H1 (cell line): ENCODE measurements at regions not wholly inside any gene's neighbourhood (a gene's known extent, or its start where the extent isn't known, plus 50 kb on each side); places are given as distances from the start of the nearest gene placed in this dataset.

Experiments
- CTCF ChIA-PET: fragments of 300-600 bp; sonication (Branson Sonifier 250); formaldehyde crosslinking; loops from one replicate; lab custom pipeline; 2021; ENCODE audit not compliant: partially characterized antibody; lab: Charles Lee
- POLR2A ChIA-PET: fragments of 300-600 bp; sonication (Branson Sonifier 250); formaldehyde crosslinking; loops from one replicate; lab custom pipeline; 2021; ENCODE audit warnings: inconsistent platforms; ENCODE audit not compliant: partially characterized antibody; lab: Charles Lee
- DNase-seq, 2 experiments: peaks; one replicate each; pipeline versions ENCODE4 v3.0.0 to v3.0.0-alpha.2; 2010 to 2022; ENCODE audit warnings: low spot score in 2 of 2, low read depth in 1 of 2, mixed read lengths in 1 of 2
- FAIRE-seq: peaks from 2 replicates; lab custom pipeline; 2011; peaks lifted over from hg19 to GRCh38; lab: Jason Lieb, UNC
- H2AFZ ChIP-seq: 2 replicates; pipeline ENCODE4 v1.8.1; 2012; ENCODE audit warnings: low read length, inconsistent platforms
- H2AK5ac ChIP-seq: 2 replicates; pipeline ENCODE4 v1.6.1; 2013; ENCODE audit warnings: low read depth, low read length
- H2BK120ac ChIP-seq: replicated peaks from 2 replicates; pipeline ENCODE3; 2013; ENCODE audit warnings: low read depth, low read length, inconsistent platforms
- H2BK12ac ChIP-seq: 2 replicates; pipeline ENCODE4 v1.6.1; 2013; ENCODE audit warnings: low read depth, low read length
- H2BK15ac ChIP-seq: 2 replicates; pipeline ENCODE4 v1.6.1; 2013; ENCODE audit warnings: low read length
- H2BK20ac ChIP-seq: 2 replicates; pipeline ENCODE4 v1.6.1; 2013; ENCODE audit warnings: low read length
- H2BK5ac ChIP-seq: 2 replicates; pipeline ENCODE4 v1.6.1; 2013; ENCODE audit warnings: low read depth, low read length
- H3K14ac ChIP-seq: 2 replicates; pipeline ENCODE4 v1.6.1; 2013; ENCODE audit warnings: inconsistent platforms; ENCODE audit not compliant: insufficient read length
- H3K18ac ChIP-seq: 2 replicates; pipeline ENCODE4 v1.6.1; 2013; ENCODE audit warnings: low read length; ENCODE audit errors: extremely low read depth
- H3K23ac ChIP-seq: 2 replicates; pipeline ENCODE4 v1.6.1; 2013; ENCODE audit warnings: inconsistent platforms; ENCODE audit not compliant: insufficient read length
- H3K23me2 ChIP-seq: 2 replicates; pipeline ENCODE4 v1.6.1; 2013; ENCODE audit warnings: low read depth, low read length
- H3K27ac ChIP-seq: 2 replicates; pipeline ENCODE4 v1.6.1; 2011; ENCODE audit warnings: low read depth, low read length, inconsistent platforms
- H3K27me3 ChIP-seq, 4 experiments: replicated peaks in 1 of 4; 1 replicate in 1 of 4; 2 replicates in 3 of 4; pipeline versions ENCODE4 v1.6.1 to v1.8.1; 2011 to 2013; ENCODE audit warnings: low read length in 3 of 4, mild to moderate bottlenecking in 3 of 4, inconsistent platforms in 2 of 4, mixed read lengths in 2 of 4, moderate library complexity in 1 of 4; ENCODE audit not compliant: control insufficient read depth in 3 of 4, insufficient read depth in 3 of 4; ENCODE audit errors: extremely low read depth in 1 of 4
- H3K36me3 ChIP-seq, 4 experiments: 2 replicates each; pipeline versions ENCODE4 v1.6.1 to v1.8.1; 2011 to 2013; ENCODE audit warnings: mild to moderate bottlenecking in 4 of 4, low read length in 3 of 4, moderate library complexity in 2 of 4, control low read depth in 1 of 4, inconsistent platforms in 1 of 4; ENCODE audit not compliant: insufficient read depth in 4 of 4, control insufficient read depth in 2 of 4
- H3K4ac ChIP-seq: replicated peaks from 2 replicates; pipeline ENCODE3; 2013; ENCODE audit warnings: low read length, low read depth, mixed read lengths, inconsistent platforms; ENCODE audit not compliant: insufficient read length
- H3K4me1 ChIP-seq, 4 experiments: replicated peaks in 1 of 4; 1 replicate in 1 of 4; 2 replicates in 3 of 4; pipeline versions ENCODE4 v1.6.1 to v1.8.1; 2011 to 2013; ENCODE audit warnings: low read length in 3 of 4, inconsistent platforms in 2 of 4, mixed read lengths in 1 of 4; ENCODE audit not compliant: insufficient read depth in 4 of 4, control insufficient read depth in 3 of 4
- H3K4me2 ChIP-seq, 2 experiments: 2 replicates each; pipeline versions ENCODE4 v1.6.1 to v1.8.1; 2011 to 2013; ENCODE audit warnings: low read depth in 2 of 2, low read length in 2 of 2, control low read depth in 1 of 2, inconsistent platforms in 1 of 2, mild to moderate bottlenecking in 1 of 2; ENCODE audit not compliant: insufficient read depth in 1 of 2
- H3K4me3 ChIP-seq, 4 experiments: fragments of 200-600, 300-600 bp in 1 of 4; sonication (generic), shearing (Covaris generic), sonication (Bioruptor Twin) in 1 of 4; 2 replicates each; pipeline versions ENCODE4 v1.5.1 to v1.8.1; 2011 to 2016; ENCODE audit warnings: low read length in 4 of 4, low read depth in 3 of 4, control low read depth in 2 of 4, inconsistent platforms in 2 of 4, mild to moderate bottlenecking in 2 of 4, mixed read lengths in 1 of 4, moderate library complexity in 1 of 4; ENCODE audit not compliant: insufficient read depth in 2 of 4; ENCODE audit errors: extremely low read depth in 1 of 4
- H3K56ac ChIP-seq: replicated peaks from 2 replicates; pipeline ENCODE3; 2013; ENCODE audit warnings: low read depth, mild to moderate bottlenecking, mixed read lengths, low read length, inconsistent platforms; ENCODE audit not compliant: insufficient read length
- H3K79me1 ChIP-seq: 2 replicates; pipeline ENCODE4 v1.6.1; 2013; ENCODE audit warnings: low read depth, low read length, control low read depth
- H3K79me2 ChIP-seq, 2 experiments: 2 replicates each; pipeline versions ENCODE4 v1.6.1 to v1.8.1; 2012 to 2013; ENCODE audit warnings: low read length in 2 of 2, mild to moderate bottlenecking in 2 of 2, inconsistent platforms in 1 of 2; ENCODE audit not compliant: insufficient read depth in 2 of 2, control insufficient read depth in 1 of 2
- H3K9ac ChIP-seq, 4 experiments: replicated peaks in 1 of 4; 1 replicate in 1 of 4; 2 replicates in 3 of 4; pipeline versions ENCODE4 v1.6.1 to v1.8.1; 2011 to 2013; ENCODE audit warnings: low read depth in 3 of 4, low read length in 3 of 4, control low read depth in 2 of 4, mild to moderate bottlenecking in 2 of 4, moderate library complexity in 2 of 4, inconsistent platforms in 1 of 4; ENCODE audit errors: extremely low read depth in 1 of 4
- H3K9me3 ChIP-seq, 2 experiments: 2 replicates each; pipeline versions ENCODE4 v1.6.1 to v1.8.1; 2012 to 2013; ENCODE audit warnings: mild to moderate bottlenecking in 2 of 2, moderate library complexity in 2 of 2, control low read depth in 1 of 2, inconsistent platforms in 1 of 2, low read depth in 1 of 2, low read length in 1 of 2, mixed read lengths in 1 of 2; ENCODE audit not compliant: insufficient read depth in 2 of 2
- H4K20me1 ChIP-seq, 2 experiments: replicated peaks in 1 of 2; 2 replicates each; pipeline versions ENCODE3 to v1.8.1; 2011 to 2013; ENCODE audit warnings: inconsistent platforms in 2 of 2, low read length in 2 of 2, mild to moderate bottlenecking in 1 of 2; ENCODE audit not compliant: insufficient read depth in 2 of 2, control insufficient read depth in 1 of 2
- H4K5ac ChIP-seq: 2 replicates; pipeline ENCODE4 v1.6.1; 2013; ENCODE audit warnings: low read length, low read depth, mixed read lengths, inconsistent platforms; ENCODE audit not compliant: insufficient read length
- H4K8ac ChIP-seq: 2 replicates; pipeline ENCODE4 v1.8.0; 2013; ENCODE audit warnings: mild to moderate bottlenecking, moderate library complexity, low read length, inconsistent platforms; ENCODE audit not compliant: insufficient read depth; ENCODE audit errors: extremely low read depth
- H4K91ac ChIP-seq: replicated peaks from 2 replicates; pipeline ENCODE3; 2013; ENCODE audit warnings: low read length, mixed read lengths, inconsistent platforms; ENCODE audit not compliant: insufficient read length
- BACH1 ChIP-seq: IDR thresholded peaks from 2 replicates; pipeline ENCODE4 v1.6.1; 2012; ENCODE audit warnings: low read length, improper control_type of control experiment
- CBX8 ChIP-seq: fragments of 300-800, 300-1000 bp; sonication (generic); IDR thresholded peaks from 2 replicates; pipeline ENCODE4 v1.7.1; 2016; ENCODE audit warnings: low read depth, low read length, borderline replicate concordance
- CHD1 ChIP-seq: IDR thresholded peaks from 2 replicates; pipeline ENCODE4 v1.6.1; 2012; ENCODE audit warnings: low read depth, low read length, improper control_type of control experiment
- EP300 ChIP-seq, 2 experiments: IDR thresholded peaks; 1 replicate in 1 of 2; 2 replicates in 1 of 2; pipeline ENCODE4 v1.6.1; 2011 to 2012; ENCODE audit warnings: low read depth in 2 of 2, low read length in 2 of 2, mild to moderate bottlenecking in 2 of 2, borderline replicate concordance in 1 of 2, inconsistent platforms in 1 of 2, moderate library complexity in 1 of 2
- MAFK ChIP-seq: IDR thresholded peaks from 2 replicates; pipeline ENCODE4 v1.6.1; 2012; ENCODE audit warnings: low read depth, mild to moderate bottlenecking, improper control_type of control experiment, low read length
- NANOG ChIP-seq: IDR thresholded peaks from 2 replicates; pipeline ENCODE4 v1.6.1; 2011; ENCODE audit warnings: low read length, low read depth, mild to moderate bottlenecking, inconsistent platforms; ENCODE audit not compliant: insufficient read depth, poor library complexity, severe bottlenecking
- POLR2A ChIP-seq, 2 experiments: IDR thresholded peaks; 1 replicate in 1 of 2; 2 replicates in 1 of 2; pipeline ENCODE4 v1.6.1; 2011; ENCODE audit warnings: low read depth in 2 of 2, low read length in 2 of 2, mild to moderate bottlenecking in 2 of 2; ENCODE audit errors: control extremely low read depth in 1 of 2
- RBBP5 ChIP-seq: IDR thresholded peaks from 2 replicates; pipeline ENCODE4 v1.7.1; 2012; ENCODE audit warnings: low read depth, mild to moderate bottlenecking, inconsistent platforms, low read length, moderate library complexity, borderline replicate concordance
- RFX5 ChIP-seq: IDR thresholded peaks from 2 replicates; pipeline ENCODE4 v1.6.1; 2011; ENCODE audit warnings: low read depth, low read length, improper control_type of control experiment, borderline replicate concordance
- RNF2 ChIP-seq: fragments of 200-900, 300-1000 bp; sonication (generic); IDR thresholded peaks from 2 replicates; pipeline ENCODE4 v1.7.1; 2016; ENCODE audit warnings: borderline replicate concordance, low read depth, mild to moderate bottlenecking, antibody characterized with exemption, low read length; ENCODE audit not compliant: poor library complexity, severe bottlenecking; ENCODE audit errors: missing control alignments
- SIX5 ChIP-seq: IDR thresholded peaks from 2 replicates; pipeline ENCODE4 v1.6.1; 2011; ENCODE audit warnings: mild to moderate bottlenecking, low read depth, low read length
- SP1 ChIP-seq: IDR thresholded peaks from 2 replicates; pipeline ENCODE4 v1.6.1; 2011; ENCODE audit warnings: low read depth, low read length
- SP2 ChIP-seq: IDR thresholded peaks from 2 replicates; pipeline ENCODE4 v1.6.1; 2012; ENCODE audit warnings: mild to moderate bottlenecking, low read length, inconsistent platforms
- WGBS, 2 experiments: shearing (Covaris generic) in 1 of 2; methylation state at CpG; one replicate each; pipeline versions ENCODE4 v1.1.6 to v1.1.7; 2013 to 2015; ENCODE audit warnings: low lambda C conversion rate in 2 of 2, mixed read lengths in 2 of 2, inconsistent platforms in 1 of 2, low coverage in 1 of 2, missing lambda C conversion rate in 1 of 2; ENCODE audit not compliant: insufficient replicate concordance in 2 of 2, insufficient coverage in 1 of 2, insufficient read length in 1 of 2; ENCODE audit errors: extremely low coverage in 1 of 2, missing lambda C conversion rate in 1 of 2; 5-methylcytosine and 5-hydroxymethylcytosine counted together
- TF ChIP-seq, protein P1 (sequence below): IDR thresholded peaks from 2 replicates; pipeline ENCODE4 v1.6.1; 2011; ENCODE audit warnings: low read length, improper control_type of control experiment

DNA sequence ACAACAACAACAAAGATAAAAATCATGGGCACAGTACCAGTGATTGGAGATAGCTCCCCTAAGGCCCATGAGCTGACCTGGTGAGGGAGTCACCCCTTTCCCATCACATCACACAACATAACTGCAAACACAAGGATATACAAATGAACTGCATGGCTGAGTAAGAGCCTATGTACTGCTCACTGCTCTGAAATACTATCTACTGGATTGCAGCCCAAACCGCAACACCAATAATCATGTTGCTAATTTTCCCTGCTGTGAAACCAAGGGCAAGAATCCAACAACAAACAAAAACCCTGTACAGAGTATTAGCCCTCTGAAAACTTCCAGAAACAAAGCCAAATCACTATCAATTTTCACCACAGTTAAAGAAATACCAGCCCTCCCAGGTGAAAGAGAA is 1893.2 kb downstream of the PCDH9 start:
- ChIA-PET CTCF (no interaction called here), POLR2A (no interaction called here)
- Histone ChIP-seq H3K9me3 (no peaks in the 10 kb centered on the region), H2BK12ac (no peak overlapping the region), H3K4me1 (no peaks in the 10 kb centered on the region), H3K14ac (no peak overlapping the region), H4K5ac (no peak overlapping the region), H3K4ac (no peak overlapping the region), H3K23me2 (no peaks in the 10 kb centered on the region), H3K23ac (no peak overlapping the region), H2BK120ac (no peak overlapping the region), H2AK5ac (no peak overlapping the region), H3K36me3 (no peaks in the 10 kb centered on the region), H2BK20ac (no peak overlapping the region), H3K79me2 (no peaks in the 10 kb centered on the region), H3K4me3 (no peak overlapping the region), H4K8ac (no peak overlapping the region), H2BK15ac (no peak overlapping the region), H3K18ac (no peak overlapping the region), H4K20me1 (no peaks in the 10 kb centered on the region), H3K27ac (no peak overlapping the region), H2BK5ac (no peak overlapping the region), H3K27me3 (no peaks in the 10 kb centered on the region), H2AFZ (no peak overlapping the region), H3K4me2 (no peak overlapping the region), H3K9ac (no peak overlapping the region), H4K91ac (no peak overlapping the region), H3K79me1 (no peaks in the 10 kb centered on the region), H3K56ac (no peak overlapping the region)
- no peak for DNase-seq
- 86% methylated on average over 1 of the region's 1 CpG; no CpG with 5 or more reads in 1 of the 2 experiments for WGBS, 2 experiments
- FAIRE-seq: no peak
- TF ChIP-seq NANOG (no peak), BACH1 (no peak), RBBP5 (no peak), CBX8 (no peak), MAFK (no peak), SP1 (no peak), SP2 (no peak), CHD1 (no peak), RNF2 (no peak), SIX5 (no peak), RFX5 (no peak), POLR2A (IDR thresholded peaks at IDR 0.05; ENCODE audit: control extremely low read depth in 1 of 2, low read depth in 2 of 2, low read length in 2 of 2) (no peak), EP300 (IDR thresholded peaks at IDR 0.05; ENCODE audit: borderline replicate concordance in 1 of 2, low read depth in 2 of 2, low read length in 2 of 2) (no peak)
- TF ChIP-seq, protein P1, sequence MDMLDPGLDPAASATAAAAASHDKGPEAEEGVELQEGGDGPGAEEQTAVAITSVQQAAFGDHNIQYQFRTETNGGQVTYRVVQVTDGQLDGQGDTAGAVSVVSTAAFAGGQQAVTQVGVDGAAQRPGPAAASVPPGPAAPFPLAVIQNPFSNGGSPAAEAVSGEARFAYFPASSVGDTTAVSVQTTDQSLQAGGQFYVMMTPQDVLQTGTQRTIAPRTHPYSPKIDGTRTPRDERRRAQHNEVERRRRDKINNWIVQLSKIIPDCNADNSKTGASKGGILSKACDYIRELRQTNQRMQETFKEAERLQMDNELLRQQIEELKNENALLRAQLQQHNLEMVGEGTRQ: no peak
